ENCODE measurements at regions not wholly inside any gene's neighbourhood (a gene's known extent, or its start where the extent isn't known, plus 50 kb on each side); places are given as distances from the start of the nearest gene placed in this dataset.

GRCh38 chr5:174852143-174852542, 127.8 kb downstream of the MSX2 start:
- no peak overlapping the region for H3K4me2 ChIP-seq
- H3K4me3 ChIP-seq = no peak overlapping the region
- H3K27me3 ChIP-seq = no peaks in the 10 kb centered on the region
- H3K9me3 ChIP-seq = no peaks in the 10 kb centered on the region
- H3K9ac ChIP-seq = no peak overlapping the region
- no peak for TF ChIP-seq Cebpa-rat (IDR thresholded peaks at IDR 0.05)
- H3K4me1 ChIP-seq = no peaks in the 10 kb centered on the region
- no peaks in the 10 kb centered on the region for H4K20me1 ChIP-seq
- H3K36me3 ChIP-seq = no peaks in the 10 kb centered on the region
- no peak overlapping the region for H3K27ac ChIP-seq

- H3K4me3 ChIP-seq = no peak overlapping the region
- no peaks in the 10 kb centered on the region for H3K4me1 ChIP-seq
- H3K36me3 ChIP-seq = no peaks in the 10 kb centered on the region
- no peak overlapping the region for H3K4me2 ChIP-seq
- no peak overlapping the region for H3K27ac ChIP-seq
- H3K9ac ChIP-seq = no peak overlapping the region
- no peaks in the 10 kb centered on the region for H4K20me1 ChIP-seq
- no peak for TF ChIP-seq Cebpa-rat (IDR thresholded peaks at IDR 0.05)
- no peaks in the 10 kb centered on the region for H3K9me3 ChIP-seq
- no peaks in the 10 kb centered on the region for H3K27me3 ChIP-seq
Measured at GRCh38 chr5:174850565-174851169, 126.3 kb downstream of the MSX2 start.

- Histone ChIP-seq H3K4me1 (no peaks in the 10 kb centered on the region), H3K4me3 (no peak overlapping the region), H3K9ac (no peak overlapping the region), H3K27ac (no peak overlapping the region), H3K27me3 (no peaks in the 10 kb centered on the region), H4K20me1 (no peaks in the 10 kb centered on the region), H3K4me2 (no peak overlapping the region), H3K36me3 (no peaks in the 10 kb centered on the region), H3K9me3 (no peaks in the 10 kb centered on the region)
- TF ChIP-seq Cebpa-rat (IDR thresholded peaks at IDR 0.05) = no peak
Measured at GRCh38 chr5:174849426-174849825, 125.0 kb downstream of the MSX2 start.

GRCh38 chr5:174844971-174845370, 120.6 kb downstream of the MSX2 start:
- no peak overlapping the region for H3K4me3 ChIP-seq
- no peak for TF ChIP-seq Cebpa-rat (IDR thresholded peaks at IDR 0.05)
- H3K9ac ChIP-seq = no peak overlapping the region

GRCh38 chr5:174843263-174844250, 119.2 kb downstream of the MSX2 start:
- H3K27ac ChIP-seq = no peak overlapping the region
- no peaks in the 10 kb centered on the region for H4K20me1 ChIP-seq
- no peaks in the 10 kb centered on the region for H3K9me3 ChIP-seq
- H3K4me1 ChIP-seq = no peaks in the 10 kb centered on the region
- no peaks in the 10 kb centered on the region for H3K36me3 ChIP-seq
- H3K9ac ChIP-seq = no peak overlapping the region
- no peak for TF ChIP-seq Cebpa-rat (IDR thresholded peaks at IDR 0.05)
- no peaks in the 10 kb centered on the region for H3K27me3 ChIP-seq
- H3K4me3 ChIP-seq = no peak overlapping the region
- no peak overlapping the region for H3K4me2 ChIP-seq

More at GRCh38 chr5:174844971-174845370, 120.6 kb downstream of the MSX2 start:
- Histone ChIP-seq H3K4me1 (no peaks in the 10 kb centered on the region), H3K4me2 (no peak overlapping the region), H4K20me1 (no peaks in the 10 kb centered on the region), H3K27ac (no peak overlapping the region), H3K27me3 (no peaks in the 10 kb centered on the region), H3K36me3 (no peaks in the 10 kb centered on the region), H3K9me3 (no peaks in the 10 kb centered on the region)

GRCh38 chr5:174840435-174840834, 116.1 kb downstream of the MSX2 start:
- Histone ChIP-seq H3K9ac (no peak overlapping the region), H3K27me3 (no peaks in the 10 kb centered on the region), H3K4me2 (no peak overlapping the region), H4K20me1 (no peaks in the 10 kb centered on the region), H3K27ac (no peak overlapping the region), H3K9me3 (0 out of 2 replicates have a peak, but pooled peaks cover 5% of the 10 kb centered on the region), H3K4me3 (no peak overlapping the region), H3K36me3 (no peaks in the 10 kb centered on the region), H3K4me1 (no peaks in the 10 kb centered on the region)
- TF ChIP-seq Cebpa-rat (IDR thresholded peaks at IDR 0.05) = no peak

GRCh38 chr5:174839196-174839595, 114.8 kb downstream of the MSX2 start:
- no peaks in the 10 kb centered on the region for H3K36me3 ChIP-seq
- no peak overlapping the region for H3K4me2 ChIP-seq
- H3K4me3 ChIP-seq = no peak overlapping the region
- no peaks in the 10 kb centered on the region for H4K20me1 ChIP-seq
- 0 out of 2 replicates have a peak, but pooled peaks cover 5% of the 10 kb centered on the region for H3K9me3 ChIP-seq
- no peaks in the 10 kb centered on the region for H3K27me3 ChIP-seq
- H3K4me1 ChIP-seq = no peaks in the 10 kb centered on the region
- TF ChIP-seq Cebpa-rat (IDR thresholded peaks at IDR 0.05) = no peak
- no peak overlapping the region for H3K27ac ChIP-seq
- no peak overlapping the region for H3K9ac ChIP-seq

- no peaks in the 10 kb centered on the region for H3K36me3 ChIP-seq
- TF ChIP-seq Cebpa-rat (IDR thresholded peaks at IDR 0.05) = no peak
- H3K4me1 ChIP-seq = no peaks in the 10 kb centered on the region
- no peak overlapping the region for H3K4me2 ChIP-seq
- H4K20me1 ChIP-seq = no peaks in the 10 kb centered on the region
- 0 out of 2 replicates have a peak, but pooled peaks cover 5% of the 10 kb centered on the region for H3K9me3 ChIP-seq
- no peak overlapping the region for H3K4me3 ChIP-seq
- H3K9ac ChIP-seq = no peak overlapping the region
- no peaks in the 10 kb centered on the region for H3K27me3 ChIP-seq
- H3K27ac ChIP-seq = no peak overlapping the region
Measured at GRCh38 chr5:174837919-174838902, 113.8 kb downstream of the MSX2 start.

GRCh38 chr5:174834081-174834480, 109.7 kb downstream of the MSX2 start:
- Histone ChIP-seq H3K4me3 (no peak overlapping the region), H3K27ac (no peak overlapping the region), H3K9me3 (0 out of 2 replicates have a peak, but pooled peaks cover 5% of the 10 kb centered on the region), H3K4me1 (no peaks in the 10 kb centered on the region), H3K36me3 (no peaks in the 10 kb centered on the region), H3K4me2 (no peak overlapping the region), H4K20me1 (no peaks in the 10 kb centered on the region), H3K9ac (no peak overlapping the region), H3K27me3 (no peaks in the 10 kb centered on the region)
- TF ChIP-seq Cebpa-rat (IDR thresholded peaks at IDR 0.05) = no peak
